DMS153 treated with DMSO at 0.1 percent for 48 hours (cell line): ENCODE measurements at regions not wholly inside any gene's neighbourhood (a gene's known extent, or its start where the extent isn't known, plus 50 kb on each side); places are given as distances from the start of the nearest gene placed in this dataset.
"Not testable (repeated sequence)": the region's sequence is repeated elsewhere in the genome, so short reads cannot be mapped to it uniquely, and the experiment has no call there.

Experiments
- DNase-seq: peaks from one replicate; lab custom pipeline; 2025; ENCODE audit not compliant: unreplicated experiment; lab: John Stamatoyannopoulos, UW

GRCh38 chr17:13099089-13099735, 81.4 kb upstream of the ELAC2 start:
- DNase-seq: no peak

GRCh38 chr17:13096291-13096690, 78.5 kb upstream of the ELAC2 start:
- DNase-seq: no peak

GRCh38 chr17:13092010-13092409, 74.2 kb upstream of the ELAC2 start:
- DNase-seq: not testable (repeated sequence)

DNA sequence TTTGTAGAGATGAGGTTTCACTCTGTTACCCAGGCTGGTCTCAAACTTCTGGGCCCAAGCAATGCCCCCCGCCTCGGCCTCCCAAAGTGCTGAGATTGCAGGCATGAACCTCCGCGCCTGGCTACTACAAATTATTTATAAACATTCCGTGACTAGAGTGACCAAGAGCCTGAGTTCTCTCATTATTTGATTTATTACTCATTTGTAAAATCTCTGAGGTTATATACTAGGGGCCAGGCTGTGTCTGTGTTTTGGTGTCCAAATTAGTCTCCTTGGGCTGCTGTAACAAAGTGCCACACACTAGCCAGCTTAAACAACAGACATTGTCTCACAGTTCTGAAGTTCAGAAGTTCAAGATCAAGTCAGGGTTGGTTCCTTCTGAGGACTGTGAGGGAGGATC, 70.8 kb upstream of the ELAC2 start:
- no peak for DNase-seq

- DNase-seq: no peak
Observed at GRCh38 chr17:13087802-13088201, 70.0 kb upstream of the ELAC2 start.

DNA sequence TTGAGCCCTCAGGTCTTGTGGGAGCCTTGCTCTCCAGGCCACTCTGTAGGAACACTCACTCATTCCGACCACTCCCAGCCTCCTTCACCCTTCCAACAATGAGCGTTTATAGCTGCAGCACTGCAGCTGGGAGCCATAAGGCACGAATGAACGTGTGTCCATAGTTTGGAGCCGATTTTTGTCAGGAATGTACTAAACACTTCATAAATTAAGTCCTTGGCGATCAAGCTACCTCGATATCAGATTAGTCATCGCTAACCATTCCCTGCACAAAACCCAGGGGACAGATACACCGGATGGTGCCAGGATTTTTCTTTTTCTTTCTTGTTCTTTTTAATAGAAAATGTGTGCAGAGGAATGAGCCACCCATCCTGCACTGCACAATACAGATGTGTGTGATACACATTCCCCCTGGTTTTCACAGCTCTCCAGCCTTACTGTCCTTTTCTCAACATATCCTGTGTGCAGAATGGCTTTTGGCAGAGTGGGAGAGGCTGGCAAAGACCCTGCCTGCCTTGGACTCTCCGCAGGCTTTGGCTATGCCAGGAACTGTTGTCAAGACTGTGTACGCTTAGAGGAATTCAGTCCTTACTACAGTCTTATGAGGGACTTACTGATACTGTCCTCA, 68.4 kb upstream of the ELAC2 start:
- no peak for DNase-seq

- DNase-seq: no peak
Observed at GRCh38 chr17:13085578-13085977, 67.8 kb upstream of the ELAC2 start.

- DNase-seq: no peak
Observed at GRCh38 chr17:13084420-13084819, 66.6 kb upstream of the ELAC2 start.

- DNase-seq: no peak
Observed at GRCh38 chr17:13078591-13079385, 61.0 kb upstream of the ELAC2 start.

DNA sequence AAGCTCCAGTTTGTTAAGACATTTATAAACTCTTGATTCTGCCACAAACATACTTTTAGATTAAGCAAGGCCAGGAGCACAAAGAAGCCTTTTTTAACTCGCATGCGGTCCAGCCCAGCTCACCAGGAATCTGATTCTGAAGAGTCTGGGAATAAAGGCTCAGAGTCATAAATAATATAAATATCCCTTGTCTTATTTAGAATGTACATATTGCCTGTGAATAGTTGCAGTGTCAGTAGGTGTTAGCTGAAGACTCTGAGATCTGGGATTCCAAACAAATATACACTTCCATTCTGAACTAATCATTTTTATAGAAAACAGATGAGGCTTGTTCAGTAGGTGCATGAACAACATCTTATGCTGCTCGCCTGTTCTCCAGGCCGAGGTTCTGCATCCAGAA, 59.1 kb upstream of the ELAC2 start:
- DNase-seq: no peak

DNA sequence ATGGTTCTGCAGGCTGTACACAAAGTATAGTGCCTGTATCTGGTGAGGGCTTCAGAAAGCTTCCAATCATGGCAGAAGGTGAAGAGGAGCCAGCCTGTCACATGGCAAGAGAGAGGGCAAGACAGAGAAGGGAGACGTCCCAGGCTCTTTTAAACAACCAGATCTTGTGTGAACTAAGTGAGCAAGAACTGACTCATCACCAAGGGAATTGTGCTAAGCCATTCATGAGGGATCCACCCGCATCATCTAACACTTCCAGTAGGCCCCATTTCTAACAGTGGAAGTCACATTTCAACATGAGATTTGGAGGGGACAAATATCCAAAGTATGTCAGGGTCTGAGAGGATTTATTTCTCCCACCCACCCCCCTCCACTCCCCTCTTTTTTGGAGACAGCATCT, 56.2 kb upstream of the ELAC2 start:
- no peak for DNase-seq

GRCh38 chr17:13073018-13073417, 55.2 kb upstream of the ELAC2 start:
- no peak for DNase-seq

DNA sequence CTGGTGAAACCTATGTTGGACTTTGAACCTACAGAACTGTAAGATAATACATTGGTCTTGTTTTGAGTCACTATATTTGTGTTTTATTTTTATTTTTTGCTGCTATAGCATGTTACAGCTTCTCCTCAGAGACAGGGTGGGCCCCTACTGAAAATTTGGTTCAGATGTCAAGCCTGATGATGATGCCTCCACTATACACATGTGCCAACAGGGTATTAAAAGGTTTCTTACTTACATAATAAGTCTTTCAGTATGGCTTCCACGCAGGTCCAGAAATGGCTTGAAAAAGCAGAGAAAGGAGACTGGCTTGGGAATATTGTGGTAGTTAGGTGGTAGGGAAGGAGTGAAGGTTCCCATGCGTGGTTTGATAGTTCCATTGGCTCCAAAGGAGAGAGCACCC, 52.9 kb upstream of the ELAC2 start:
- no peak for DNase-seq

- DNase-seq: no peak
Observed at GRCh38 chr17:13067629-13068303, 49.9 kb upstream of the ELAC2 start.
